Lower lobe of right lung (tissue), 2 donors: ENCODE measurements at regions not wholly inside any gene's neighbourhood (a gene's known extent, or its start where the extent isn't known, plus 50 kb on each side); places are given as distances from the start of the nearest gene placed in this dataset.

ENCODE experiments used
- ATAC-seq, 2 donors: fragments of 200-7000 bp; cut with Tn5 transposase; one replicate each; pipeline ENCODE4 v1.9.1; 2020 to 2022; ENCODE audit warnings: mild to moderate bottlenecking in 2 of 2, moderate library complexity in 2 of 2
- DNase-seq: peaks from one replicate; pipeline ENCODE4 v3.0.0-alpha.2; 2020
- H3K27ac ChIP-seq: fragments of 200-600 bp; one replicate; pipeline ENCODE4 v1.8.0; 2022
- H3K27me3 ChIP-seq: fragments of 200-600 bp; one replicate; pipeline ENCODE4 v1.8.0; 2022; ENCODE audit warnings: low read depth
- H3K36me3 ChIP-seq: fragments of 200-600 bp; one replicate; pipeline ENCODE4 v1.8.0; 2022; ENCODE audit warnings: mild to moderate bottlenecking
- H3K4me1 ChIP-seq: fragments of 200-600 bp; one replicate; pipeline ENCODE4 v1.8.0; 2022
- H3K4me3 ChIP-seq: fragments of 200-600 bp; one replicate; pipeline ENCODE4 v1.8.0; 2022; ENCODE audit warnings: mild to moderate bottlenecking
- H3K9me3 ChIP-seq: fragments of 200-600 bp; one replicate; pipeline ENCODE4 v1.8.0; 2022
- intact Hi-C: fragments of 100-400 bp; cut with DNase I; formaldehyde crosslinking; loops from one replicate; pipeline ENCODE4 v1.11.0; 2022
- TF ChIP-seq, protein P1 (sequence below): fragments of 200-600 bp; IDR thresholded peaks from one replicate; pipeline ENCODE4 v1.8.0; 2022; ENCODE audit warnings: antibody characterized with exemption, mild to moderate bottlenecking
- donor health status: DM: no; HTN: yes; CAD: no; lungs with severe emphysema.

DNA sequence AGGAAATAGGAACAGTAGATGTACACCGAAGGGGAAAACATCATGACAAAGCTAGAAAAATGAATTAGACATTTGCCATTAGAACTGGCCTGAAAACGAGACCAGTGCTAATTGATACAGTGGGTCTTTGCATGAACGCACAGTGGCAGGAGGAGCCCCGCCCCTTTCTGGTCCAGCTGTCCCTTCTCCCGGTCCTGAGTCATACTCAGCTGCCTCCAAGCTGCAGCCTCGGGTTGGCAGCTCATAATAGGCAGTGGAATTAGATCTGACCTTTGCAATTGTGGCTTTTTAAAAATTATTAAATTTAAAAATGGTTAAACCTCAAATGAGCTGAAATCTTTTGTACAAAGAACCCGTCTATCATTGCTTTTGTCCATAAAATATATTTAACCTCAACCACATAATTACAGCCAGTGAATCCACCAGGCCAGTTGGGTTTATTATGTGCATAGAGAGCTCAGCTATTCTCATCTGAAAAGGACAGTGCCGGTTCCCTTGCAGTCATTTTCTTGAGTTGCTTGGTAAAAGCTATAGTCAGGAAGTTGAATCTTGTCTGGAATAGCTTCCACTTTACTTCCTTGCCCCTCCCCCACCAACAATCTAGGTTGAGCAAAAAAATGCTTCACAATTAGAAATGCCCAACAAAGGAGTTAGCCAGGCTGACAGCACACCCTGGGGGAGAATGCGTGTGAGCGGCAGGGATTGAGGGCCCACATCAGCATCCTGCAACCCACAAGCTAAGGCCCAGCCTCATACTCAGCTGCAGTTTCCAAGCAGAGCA is 147.1 kb downstream of the BUB3 start:
- intact Hi-C loops: no loop called here
- Histone ChIP-seq H3K27me3 (no peaks in the 10 kb centered on the region), H3K4me1 (no peaks in the 10 kb centered on the region), H3K9me3 (no peaks in the 10 kb centered on the region), H3K4me3 (no peak overlapping the region), H3K36me3 (no peaks in the 10 kb centered on the region), H3K27ac (no peak overlapping the region)
- ATAC-seq: no peak
- no peak for DNase-seq
- TF ChIP-seq, protein P1, sequence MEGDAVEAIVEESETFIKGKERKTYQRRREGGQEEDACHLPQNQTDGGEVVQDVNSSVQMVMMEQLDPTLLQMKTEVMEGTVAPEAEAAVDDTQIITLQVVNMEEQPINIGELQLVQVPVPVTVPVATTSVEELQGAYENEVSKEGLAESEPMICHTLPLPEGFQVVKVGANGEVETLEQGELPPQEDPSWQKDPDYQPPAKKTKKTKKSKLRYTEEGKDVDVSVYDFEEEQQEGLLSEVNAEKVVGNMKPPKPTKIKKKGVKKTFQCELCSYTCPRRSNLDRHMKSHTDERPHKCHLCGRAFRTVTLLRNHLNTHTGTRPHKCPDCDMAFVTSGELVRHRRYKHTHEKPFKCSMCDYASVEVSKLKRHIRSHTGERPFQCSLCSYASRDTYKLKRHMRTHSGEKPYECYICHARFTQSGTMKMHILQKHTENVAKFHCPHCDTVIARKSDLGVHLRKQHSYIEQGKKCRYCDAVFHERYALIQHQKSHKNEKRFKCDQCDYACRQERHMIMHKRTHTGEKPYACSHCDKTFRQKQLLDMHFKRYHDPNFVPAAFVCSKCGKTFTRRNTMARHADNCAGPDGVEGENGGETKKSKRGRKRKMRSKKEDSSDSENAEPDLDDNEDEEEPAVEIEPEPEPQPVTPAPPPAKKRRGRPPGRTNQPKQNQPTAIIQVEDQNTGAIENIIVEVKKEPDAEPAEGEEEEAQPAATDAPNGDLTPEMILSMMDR: no peak

DNA sequence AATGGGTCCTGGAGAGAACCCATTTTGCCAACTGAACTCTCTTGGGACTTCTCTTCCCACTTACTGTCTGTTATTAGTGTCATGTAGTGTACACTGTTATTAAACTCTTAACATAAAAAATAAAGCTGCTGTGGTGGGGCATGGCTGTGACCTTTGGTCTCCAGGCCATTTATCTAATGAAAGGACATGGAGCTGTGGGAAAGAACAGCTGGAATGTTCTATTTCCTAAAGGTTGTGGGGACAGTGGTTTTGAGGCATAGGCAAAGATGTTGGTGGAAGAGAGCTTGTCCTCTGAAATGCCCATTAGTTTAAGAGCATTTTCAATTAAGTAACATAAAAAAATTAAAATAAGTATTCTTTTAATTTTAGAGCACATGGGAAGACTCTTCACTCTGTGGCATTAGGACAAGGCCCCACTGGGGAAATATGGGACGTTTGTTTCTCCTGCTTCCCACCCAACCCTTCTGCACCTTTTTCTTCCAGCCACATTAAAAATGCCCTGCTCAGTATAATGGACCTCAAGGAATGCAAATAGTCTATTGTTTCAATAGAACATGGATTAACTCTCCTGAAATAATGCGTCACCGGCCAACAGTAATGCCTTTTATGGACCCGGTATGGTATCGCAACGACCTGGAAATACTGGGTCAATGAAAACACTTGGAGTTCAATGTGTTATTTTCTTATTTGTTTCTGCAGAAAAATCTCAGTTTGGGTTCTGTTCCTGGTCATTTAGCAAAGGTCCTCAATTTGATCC is 149.6 kb downstream of the BUB3 start:
- no peaks in the 10 kb centered on the region for H3K9me3 ChIP-seq
- no peaks in the 10 kb centered on the region for H3K4me1 ChIP-seq
- no peaks in the 10 kb centered on the region for H3K27me3 ChIP-seq
- ATAC-seq: no peak
- no peak overlapping the region for H3K27ac ChIP-seq
- no peaks in the 10 kb centered on the region for H3K36me3 ChIP-seq
- TF ChIP-seq, protein P1: no peak
- H3K4me3 ChIP-seq: no peak overlapping the region
- intact Hi-C loops: no loop called here
- no peak for DNase-seq

DNA sequence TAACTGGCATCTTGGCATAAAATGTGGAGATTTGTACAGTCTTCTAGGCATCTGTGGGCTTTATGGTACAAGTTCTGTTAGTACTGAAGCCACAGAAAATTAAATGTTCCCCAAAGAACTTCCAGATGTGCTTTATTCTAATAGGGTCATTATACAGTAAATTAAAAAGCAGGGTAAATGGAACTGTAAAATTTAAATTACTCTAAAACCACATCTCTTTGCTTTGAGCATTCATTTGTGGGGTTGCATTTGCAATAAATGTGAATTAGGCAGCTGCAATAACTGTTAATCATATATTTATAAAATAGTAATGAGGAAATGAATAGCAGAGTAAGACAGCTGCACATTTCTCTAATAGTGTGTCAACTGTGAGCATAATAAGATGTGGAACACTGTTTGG is 151.5 kb downstream of the BUB3 start:
- H3K4me3 ChIP-seq: no peak overlapping the region
- no peak overlapping the region for H3K27ac ChIP-seq
- no peak for ATAC-seq
- no peaks in the 10 kb centered on the region for H3K36me3 ChIP-seq
- no peak for DNase-seq
- no peaks in the 10 kb centered on the region for H3K9me3 ChIP-seq
- TF ChIP-seq, protein P1: no peak
- no peaks in the 10 kb centered on the region for H3K4me1 ChIP-seq
- intact Hi-C loops: no loop called here
- H3K27me3 ChIP-seq: no peaks in the 10 kb centered on the region

DNA sequence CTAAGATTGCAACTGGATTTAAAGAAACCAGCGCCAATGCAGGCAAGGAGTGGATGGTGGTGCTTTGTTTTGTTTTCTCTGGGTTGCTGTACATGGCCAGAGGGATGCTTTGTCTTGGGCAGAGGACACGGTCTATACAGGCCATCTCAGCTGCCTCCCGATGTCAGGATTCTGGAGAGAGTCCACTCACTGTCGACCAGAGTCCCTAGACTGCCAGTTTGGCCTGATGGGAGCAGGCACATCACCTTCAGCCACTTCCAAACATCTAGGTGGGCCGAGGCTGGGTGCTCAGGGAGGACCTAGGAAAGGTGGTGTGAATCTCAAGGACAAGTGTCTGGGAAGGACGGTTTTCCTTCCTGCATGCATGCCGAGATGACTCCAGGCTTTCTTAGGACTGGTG is 152.1 kb downstream of the BUB3 start:
- no peak overlapping the region for H3K27ac ChIP-seq
- no peak for DNase-seq
- H3K36me3 ChIP-seq: no peaks in the 10 kb centered on the region
- H3K4me3 ChIP-seq: no peak overlapping the region
- no peaks in the 10 kb centered on the region for H3K9me3 ChIP-seq
- TF ChIP-seq, protein P1: no peak
- no peak for ATAC-seq
- H3K27me3 ChIP-seq: no peaks in the 10 kb centered on the region
- H3K4me1 ChIP-seq: no peaks in the 10 kb centered on the region
- intact Hi-C loops: no loop called here

DNA sequence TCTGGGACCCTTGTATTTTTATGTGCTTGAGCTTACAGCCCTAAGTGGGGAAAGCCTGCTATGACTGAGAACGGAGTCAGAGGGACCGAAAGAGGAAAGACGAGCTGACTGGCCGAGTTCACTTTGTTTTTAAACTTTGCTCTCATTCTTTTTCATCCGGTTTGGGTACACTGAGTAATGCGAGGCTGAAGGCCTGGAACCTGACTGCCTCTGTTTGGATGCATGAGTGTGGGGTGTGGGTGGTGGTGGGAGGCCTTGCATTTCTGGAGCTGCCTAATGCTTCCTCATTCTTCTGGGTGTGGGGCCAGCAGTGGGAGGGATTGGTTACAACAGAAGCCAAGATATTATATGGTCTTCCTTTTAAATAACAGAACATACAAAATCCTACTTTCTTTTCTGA is 155.5 kb downstream of the BUB3 start:
- Histone ChIP-seq H3K27ac (no peak overlapping the region), H3K4me3 (no peak overlapping the region), H3K9me3 (no peaks in the 10 kb centered on the region), H3K4me1 (no peaks in the 10 kb centered on the region), H3K36me3 (no peaks in the 10 kb centered on the region), H3K27me3 (no peaks in the 10 kb centered on the region)
- TF ChIP-seq, protein P1: no peak
- DNase-seq: peak; percentile 75
- intact Hi-C loops: no loop called here
- ATAC-seq: peak; percentile 75 to 89
